COLO668 (cell line): ENCODE measurements at regions not wholly inside any gene's neighbourhood (a gene's known extent, or its start where the extent isn't known, plus 50 kb on each side); places are given as distances from the start of the nearest gene placed in this dataset.

Experiments used
- DNase-seq: peaks from one replicate; lab custom pipeline; 2025; ENCODE audit not compliant: unreplicated experiment; lab: John Stamatoyannopoulos, UW

GRCh38 chr1:172883387-172883791 lies 167.4 kb downstream of the TNFSF18 start:
- DNase-seq = no peak

GRCh38 chr1:172883844-172884243 lies 166.9 kb downstream of the TNFSF18 start:
- DNase-seq = no peak

GRCh38 chr1:172885411-172885810 lies 165.3 kb downstream of the TNFSF18 start:
- DNase-seq = no peak

GRCh38 chr1:172885971-172886370 lies 164.8 kb downstream of the TNFSF18 start:
- no peak for DNase-seq

GRCh38 chr1:172887162-172887561 lies 163.6 kb downstream of the TNFSF18 start:
- no peak for DNase-seq

- DNase-seq = no peak
Observed at GRCh38 chr1:172893146-172893841, 157.4 kb downstream of the TNFSF18 start.

GRCh38 chr1:172894349-172895049 lies 156.2 kb downstream of the TNFSF18 start:
- no peak for DNase-seq

GRCh38 chr1:172895050-172895460 lies 155.7 kb downstream of the TNFSF18 start:
- no peak for DNase-seq

- no peak for DNase-seq
Observed at GRCh38 chr1:172895761-172896160, 155.0 kb downstream of the TNFSF18 start.

- DNase-seq = no peak
Observed at GRCh38 chr1:172897738-172898137, 153.0 kb downstream of the TNFSF18 start.

- no peak for DNase-seq
Observed at GRCh38 chr1:172898866-172899265, 151.9 kb downstream of the TNFSF18 start.

- DNase-seq = no peak
Observed at GRCh38 chr1:172900376-172900997, 150.3 kb downstream of the TNFSF18 start.

- DNase-seq = no peak
Observed at GRCh38 chr1:172902200-172902599, 148.5 kb downstream of the TNFSF18 start.

GRCh38 chr1:172902861-172903381 lies 147.8 kb downstream of the TNFSF18 start:
- no peak for DNase-seq

- DNase-seq = no peak
Observed at GRCh38 chr1:172903581-172904220, 147.0 kb downstream of the TNFSF18 start.

- no peak for DNase-seq
Observed at GRCh38 chr1:172905452-172905851, 145.3 kb downstream of the TNFSF18 start.

GRCh38 chr1:172906778-172907592 lies 143.8 kb downstream of the TNFSF18 start:
- no peak for DNase-seq

GRCh38 chr1:172907834-172908326 lies 142.9 kb downstream of the TNFSF18 start:
- no peak for DNase-seq

- DNase-seq = no peak
Observed at GRCh38 chr1:172909606-172910326, 141.0 kb downstream of the TNFSF18 start.

- DNase-seq = no peak
Observed at GRCh38 chr1:172912765-172913260, 137.9 kb downstream of the TNFSF18 start.
